Stimulated activated naive CD8-positive, alpha-beta T cell treated with anti-CD3 and anti-CD28 coated beads, Interleukin-15, Interleukin-2, amounts not matched to agents 100 U/mL and 50 U/mL, for 24 hours (primary cell): ENCODE measurements at regions not wholly inside any gene's neighbourhood (a gene's known extent, or its start where the extent isn't known, plus 50 kb on each side); places are given as distances from the start of the nearest gene placed in this dataset.
"Not testable (repeated sequence)": the region's sequence is repeated elsewhere in the genome, so short reads cannot be mapped to it uniquely, and the experiment has no call there.

ENCODE experiments used
- ATAC-seq: fragments of 150-1000 bp; cut with Tn5 transposase; one replicate; pipeline ENCODE4 v1.10.0; 2021
- DNase-seq: peaks from one replicate; pipeline ENCODE4 v3.0.0; 2021

- DNase-seq (no peak), ATAC-seq (no peak)
These were observed 575.8 kb upstream of the ADGRB3 start for GRCh38 chr6:68059261-68059660.

DNA sequence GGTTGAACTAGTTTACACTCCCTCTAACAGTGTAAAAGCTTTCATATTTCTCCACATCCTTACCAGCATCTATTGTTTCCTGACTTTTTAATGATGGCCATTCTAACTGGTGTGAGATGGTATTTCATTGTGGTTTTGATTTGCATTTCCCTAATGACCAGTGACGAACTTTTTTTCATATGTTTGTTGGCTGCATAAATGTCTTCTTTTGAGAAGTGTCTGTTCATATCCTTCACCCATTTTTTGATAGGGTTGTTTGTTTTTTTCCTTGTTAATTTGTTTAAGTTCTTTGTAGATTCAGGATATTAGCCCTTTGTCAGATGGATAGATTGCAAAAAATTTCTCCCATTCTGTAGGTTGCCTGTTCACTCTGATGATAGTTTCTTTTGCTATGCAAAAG is 578.5 kb upstream of the ADGRB3 start:
- ATAC-seq, DNase-seq: not testable (repeated sequence)

- ATAC-seq, result no peak
- DNase-seq, result no peak
These were observed 580.3 kb upstream of the ADGRB3 start for GRCh38 chr6:68054756-68055155.

GRCh38 chr6:68053805-68054373 is 581.2 kb upstream of the ADGRB3 start:
- ATAC-seq (no peak), DNase-seq (no peak)

- ATAC-seq, result no peak
- no peak for DNase-seq
These were observed 582.8 kb upstream of the ADGRB3 start for GRCh38 chr6:68052234-68052633.

GRCh38 chr6:68049562-68049961 is 585.5 kb upstream of the ADGRB3 start:
- ATAC-seq (no peak), DNase-seq (no peak)

DNA sequence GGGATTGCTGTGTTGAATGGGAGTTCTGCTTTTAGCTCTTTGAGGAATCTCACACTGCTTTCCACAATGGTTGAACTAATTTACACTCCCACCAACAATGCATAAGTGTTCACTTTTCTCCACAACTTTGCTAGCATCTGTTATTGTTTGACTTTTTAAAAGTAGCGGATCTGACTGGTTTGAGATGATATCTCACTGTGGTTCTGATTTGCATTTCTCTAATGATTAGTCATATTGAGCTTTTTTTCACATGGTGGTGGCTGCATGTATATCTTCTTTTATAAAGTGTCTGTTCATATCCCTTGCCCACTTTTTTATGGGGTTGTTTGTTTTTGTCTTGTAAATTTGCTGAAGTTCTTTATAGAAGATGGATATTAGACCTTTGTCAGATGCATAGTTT is 588.3 kb upstream of the ADGRB3 start:
- ATAC-seq, result no peak
- no peak for DNase-seq

- ATAC-seq (no peak), DNase-seq (no peak)
These were observed 588.8 kb upstream of the ADGRB3 start for GRCh38 chr6:68046302-68046701.

GRCh38 chr6:68045193-68045592 is 589.9 kb upstream of the ADGRB3 start:
- DNase-seq, result no peak
- no peak for ATAC-seq

DNA sequence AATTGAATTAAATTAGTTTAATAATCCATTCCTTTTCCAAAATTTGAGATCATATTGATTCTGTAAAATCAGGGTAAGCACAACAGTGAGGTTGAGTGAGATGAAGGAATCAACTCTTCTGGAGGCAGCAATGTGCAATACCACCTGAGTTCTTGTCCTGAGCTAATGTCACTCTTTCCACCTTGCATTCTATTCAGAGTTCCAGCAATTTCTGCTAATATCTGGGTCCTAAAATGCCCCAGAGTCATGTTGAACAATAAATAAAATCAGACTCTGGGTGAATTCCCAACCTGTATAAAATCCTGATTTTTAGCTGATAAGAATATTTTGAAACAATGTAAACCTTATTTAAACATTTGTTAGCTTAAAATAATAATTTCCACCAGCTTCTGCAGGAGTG is 590.8 kb upstream of the ADGRB3 start:
- no peak for ATAC-seq
- no peak for DNase-seq

- DNase-seq (no peak), ATAC-seq (no peak)
These were observed 592.0 kb upstream of the ADGRB3 start for GRCh38 chr6:68043122-68043398.

DNA sequence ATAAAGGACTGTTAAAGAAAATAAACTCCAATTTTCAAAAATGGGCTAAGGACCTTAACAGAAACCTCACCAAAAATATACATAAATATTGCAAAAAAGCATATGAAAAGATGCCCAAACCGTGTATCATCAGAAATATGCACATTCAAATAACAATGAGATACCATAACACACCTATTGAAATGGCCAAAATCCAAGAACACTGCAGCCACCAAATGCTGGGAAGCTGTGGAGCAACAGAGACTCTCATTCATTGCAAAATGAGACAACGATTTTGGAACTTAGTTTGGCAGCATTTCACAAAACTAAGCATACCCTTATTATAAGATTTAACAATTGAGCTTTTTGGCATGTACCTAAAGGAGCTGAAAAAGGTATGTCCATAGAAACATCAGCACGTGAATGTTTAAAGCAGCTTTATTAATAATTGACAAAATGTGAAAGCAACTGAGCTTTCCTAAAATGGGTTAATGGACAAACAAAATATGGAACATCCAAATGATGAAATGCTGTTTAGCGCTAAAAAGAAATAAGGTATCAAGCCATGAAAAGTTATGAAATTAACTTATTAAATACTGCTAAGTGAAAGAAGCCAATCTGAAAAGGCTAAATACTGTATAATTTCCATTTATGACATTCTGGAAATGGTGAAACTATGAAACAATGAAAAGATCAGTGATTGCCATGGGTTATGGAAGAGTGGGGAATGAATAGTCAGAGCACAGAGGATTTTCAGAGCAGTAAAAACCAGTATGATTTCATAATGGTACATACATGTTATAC is 592.6 kb upstream of the ADGRB3 start:
- DNase-seq (no peak), ATAC-seq (no peak)

DNA sequence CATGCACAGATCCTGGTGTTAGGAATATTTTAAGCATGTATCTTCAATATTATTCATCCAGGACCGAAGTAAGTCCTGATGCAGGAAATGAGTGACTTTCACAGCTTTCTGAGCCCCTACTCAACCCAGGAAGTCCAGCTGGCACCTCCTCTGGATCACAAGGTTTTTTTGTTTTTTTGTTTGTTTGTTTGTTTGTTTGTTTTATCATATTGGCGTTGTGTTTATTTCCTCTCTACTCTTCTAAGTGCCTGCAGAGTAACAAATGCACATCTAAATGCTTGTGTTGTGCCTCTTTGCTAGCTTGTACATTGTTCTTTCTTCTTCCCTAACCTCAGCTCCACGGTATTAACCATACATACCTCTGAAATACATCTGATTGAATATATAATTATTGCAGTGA is 594.3 kb upstream of the ADGRB3 start:
- no peak for DNase-seq
- no peak for ATAC-seq

GRCh38 chr6:68040312-68040778 is 594.7 kb upstream of the ADGRB3 start:
- ATAC-seq, result no peak
- DNase-seq, result no peak

DNA sequence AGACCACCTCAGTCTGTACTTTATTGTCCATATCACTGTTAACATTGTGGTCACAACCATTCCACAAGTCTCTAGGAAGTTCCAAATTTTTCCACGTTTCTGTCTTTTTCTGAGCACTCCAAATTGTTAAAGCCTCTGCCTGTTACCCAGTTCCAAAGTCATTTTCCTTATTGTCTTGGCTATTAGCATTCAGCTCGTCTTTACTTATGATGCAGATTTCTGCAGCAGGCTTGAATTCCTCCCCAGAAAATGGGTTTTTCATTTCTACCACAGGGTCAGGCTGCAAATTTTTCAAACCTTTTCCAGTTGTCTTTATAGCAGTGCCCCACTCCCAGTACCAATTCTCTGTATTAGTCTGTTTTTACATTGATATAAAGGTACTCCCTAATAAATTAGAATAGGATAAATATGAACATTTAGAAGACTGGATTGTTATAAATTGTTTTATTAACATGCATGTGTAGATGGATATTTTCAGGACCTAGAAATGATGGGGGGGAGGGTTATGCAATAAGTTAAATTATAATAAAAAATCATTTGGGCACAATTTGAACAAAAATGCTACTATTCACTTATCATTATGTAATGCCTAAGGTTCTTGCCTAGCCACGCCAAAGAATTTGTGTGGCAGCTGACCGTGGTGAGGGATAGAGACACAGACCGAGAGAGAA is 595.3 kb upstream of the ADGRB3 start:
- ATAC-seq (no peak), DNase-seq (no peak)

DNA sequence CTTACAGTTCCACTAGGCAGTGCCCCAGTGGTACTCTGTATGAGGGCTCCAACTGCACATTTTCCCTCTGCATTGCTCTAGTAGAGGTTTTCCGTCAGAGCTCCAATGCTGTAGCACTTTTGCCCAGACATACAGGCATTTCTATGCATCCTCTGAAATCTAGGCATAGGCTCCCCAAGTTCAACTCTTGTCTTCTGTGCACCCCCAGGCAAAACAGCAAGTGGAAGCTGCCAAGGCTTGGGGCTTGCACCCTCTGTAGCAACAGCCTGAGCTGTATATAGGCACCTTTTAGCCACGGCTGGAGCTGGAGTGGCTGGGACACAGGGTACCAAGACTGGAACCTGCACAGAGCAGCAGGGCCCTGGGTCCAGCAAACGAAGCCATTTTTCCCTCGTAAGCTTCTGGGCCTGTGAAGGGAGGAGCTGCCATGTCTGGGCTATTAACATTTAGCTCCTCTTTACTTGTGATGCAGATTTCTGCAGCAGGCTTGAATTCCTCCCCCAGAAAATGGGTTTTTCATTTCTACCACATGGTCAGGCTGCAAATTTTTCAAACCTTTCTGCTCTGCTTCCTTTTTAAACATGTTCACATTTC is 596.2 kb upstream of the ADGRB3 start:
- DNase-seq, result no peak
- no peak for ATAC-seq

GRCh38 chr6:68032217-68032616 is 602.9 kb upstream of the ADGRB3 start:
- ATAC-seq (no peak), DNase-seq (no peak)

DNA sequence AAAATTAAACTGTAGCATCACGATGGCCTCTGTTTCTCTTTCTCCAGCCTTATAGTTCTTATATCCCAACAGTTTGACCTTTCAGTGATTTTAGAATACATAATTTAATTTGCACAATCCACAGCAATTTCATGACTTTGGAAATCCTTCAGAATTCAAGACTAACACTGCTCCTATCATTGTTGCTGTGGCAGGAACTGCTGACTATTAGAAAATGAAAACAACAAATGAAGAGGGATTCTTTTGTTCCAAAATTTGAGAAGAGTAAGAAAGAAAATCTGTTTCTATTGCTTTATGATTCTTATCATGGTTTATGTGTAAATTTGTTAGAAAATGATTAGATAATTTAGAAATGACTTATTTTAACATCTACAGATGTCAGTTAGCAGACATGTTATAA is 604.0 kb upstream of the ADGRB3 start:
- DNase-seq, result no peak
- ATAC-seq, result no peak

DNA sequence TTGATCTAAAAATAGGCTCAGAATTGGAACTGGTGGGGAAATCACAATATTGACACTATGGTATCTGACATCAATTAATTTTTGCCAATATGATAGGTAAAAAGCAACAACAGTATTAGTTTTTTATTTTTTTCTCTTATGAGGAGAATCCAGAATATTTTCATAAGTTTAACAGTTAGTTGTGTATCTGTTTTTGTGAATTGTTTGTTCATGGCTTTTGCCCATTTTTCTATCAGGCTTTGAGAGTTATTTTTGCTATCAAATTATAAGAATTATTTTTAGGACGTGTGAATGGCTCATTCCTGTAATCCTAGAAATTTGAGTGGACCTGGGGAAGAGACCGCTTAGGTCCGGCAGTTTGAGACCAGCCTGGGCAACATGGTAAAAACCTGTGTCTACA is 608.6 kb upstream of the ADGRB3 start:
- ATAC-seq (no peak), DNase-seq (no peak)

DNA sequence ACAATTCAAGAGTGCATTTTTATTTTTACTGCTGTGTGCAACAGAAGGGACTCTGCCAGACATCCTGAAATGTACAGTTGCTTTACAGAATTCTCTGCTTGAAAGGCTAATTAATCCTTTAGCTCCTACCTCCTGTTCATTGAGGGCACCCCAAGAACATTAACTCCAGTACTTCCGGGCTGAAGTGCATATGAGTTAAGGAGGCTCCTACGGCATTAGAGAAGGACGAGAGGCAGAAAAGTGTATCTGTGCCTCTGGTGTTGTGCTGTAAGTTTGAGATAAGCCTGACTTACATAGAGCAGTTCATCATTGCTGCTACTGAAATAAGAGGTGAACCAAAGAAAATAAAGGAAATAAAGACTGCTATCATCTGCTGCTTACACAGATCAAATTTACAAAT is 609.3 kb upstream of the ADGRB3 start:
- ATAC-seq, result no peak
- no peak for DNase-seq

GRCh38 chr6:68024570-68025269 is 610.4 kb upstream of the ADGRB3 start:
- no peak for DNase-seq
- ATAC-seq, result no peak

GRCh38 chr6:68022968-68023367 is 612.1 kb upstream of the ADGRB3 start:
- not testable (repeated sequence) for DNase-seq, ATAC-seq
